Activated naive CD4-positive, alpha-beta T cell treated with anti-CD3 and anti-CD28 coated beads, Interleukin-2, amount 10 ng/mL, durations not matched to agents 7 days and 5 days (primary cell): ENCODE measurements at regions not wholly inside any gene's neighbourhood (a gene's known extent, or its start where the extent isn't known, plus 50 kb on each side); places are given as distances from the start of the nearest gene placed in this dataset.
"Not testable (repeated sequence)": the region's sequence is repeated elsewhere in the genome, so short reads cannot be mapped to it uniquely, and the experiment has no call there.

Source experiments
- CTCF ChIA-PET: fragments of 350-600 bp; sonication (Branson Sonifier 250); formaldehyde crosslinking; loops from one replicate; lab custom pipeline; 2021; ENCODE audit warnings: antibody characterized with exemption; lab: Charles Lee
- DNase-seq: peaks from one replicate; pipeline ENCODE4 v3.0.0-alpha.2; 2020
- H3K27ac Mint-ChIP-seq: one replicate; pipeline ENCODE4 v1.8.0; 2021; ENCODE audit warnings: mild to moderate bottlenecking, moderate library complexity, mixed read lengths
- H3K27me3 Mint-ChIP-seq: one replicate; pipeline ENCODE4 v1.8.0; 2021; ENCODE audit warnings: mild to moderate bottlenecking, mixed read lengths
- H3K36me3 Mint-ChIP-seq: one replicate; pipeline ENCODE4 v1.8.0; 2021; ENCODE audit warnings: mixed read lengths
- H3K4me1 Mint-ChIP-seq: one replicate; pipeline ENCODE4 v1.8.0; 2021; ENCODE audit warnings: mixed read lengths
- H3K4me3 Mint-ChIP-seq: one replicate; pipeline ENCODE4 v1.8.0; 2021; ENCODE audit warnings: mild to moderate bottlenecking, moderate library complexity, mixed read lengths
- H3K9me3 Mint-ChIP-seq: one replicate; pipeline ENCODE4 v1.8.0; 2021; ENCODE audit warnings: mixed read lengths

- DNase-seq = no peak
- Mint-ChIP-seq H3K27ac (no peak overlapping the region), H3K36me3 (no peaks in the 10 kb centered on the region), H3K4me1 (no peaks in the 10 kb centered on the region), H3K4me3 (no peak overlapping the region), H3K9me3 (peaks cover 2% of the 10 kb centered on the region), H3K27me3 (peaks cover 3% of the 10 kb centered on the region)
- CTCF ChIA-PET = no interaction called here
These were observed 51.3 kb upstream of the FOXI3 start for GRCh38 chr2:88503771-88504170.

GRCh38 chr2:88503359-88503662 is 50.8 kb upstream of the FOXI3 start:
- CTCF ChIA-PET = interaction anchor here (0.7 kb wide), 1 partner anchor 110 kb away, joined by 4 read pairs; no protein-coding TSS in a partner anchor
- H3K4me3 Mint-ChIP-seq, H3K27me3 Mint-ChIP-seq, H3K27ac Mint-ChIP-seq, H3K9me3 Mint-ChIP-seq, H3K4me1 Mint-ChIP-seq, H3K36me3 Mint-ChIP-seq, DNase-seq: not testable (repeated sequence)
